GM04504 (cell line): ENCODE measurements at regions not wholly inside any gene's neighbourhood (a gene's known extent, or its start where the extent isn't known, plus 50 kb on each side); places are given as distances from the start of the nearest gene placed in this dataset.
"Not testable (repeated sequence)": the region's sequence is repeated elsewhere in the genome, so short reads cannot be mapped to it uniquely, and the experiment has no call there.

ENCODE experiments used
- DNase-seq: peaks from one replicate; pipeline ENCODE4 v3.0.0-alpha.2; 2012; ENCODE audit warnings: low read depth

DNA sequence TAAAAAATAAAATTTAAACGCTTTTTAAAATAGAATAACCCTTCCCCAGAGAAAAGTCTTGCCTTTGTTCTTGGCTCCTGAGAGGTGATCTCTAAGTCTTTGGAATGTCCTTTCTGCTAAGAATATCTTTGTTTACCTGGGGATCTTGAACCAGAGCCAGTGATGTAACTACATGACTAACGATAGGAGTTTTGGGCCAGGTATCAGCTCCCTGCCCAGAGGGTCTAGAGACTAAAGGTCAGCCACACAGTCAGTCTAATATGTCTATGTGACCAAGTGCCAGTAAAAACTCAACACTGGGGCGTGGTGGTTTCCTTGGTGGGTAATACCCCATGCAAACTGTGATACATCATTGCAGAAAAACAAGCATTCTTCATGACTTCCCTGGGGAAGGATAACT lies 1351.9 kb upstream of the C9orf72 start:
- no peak for DNase-seq

DNA sequence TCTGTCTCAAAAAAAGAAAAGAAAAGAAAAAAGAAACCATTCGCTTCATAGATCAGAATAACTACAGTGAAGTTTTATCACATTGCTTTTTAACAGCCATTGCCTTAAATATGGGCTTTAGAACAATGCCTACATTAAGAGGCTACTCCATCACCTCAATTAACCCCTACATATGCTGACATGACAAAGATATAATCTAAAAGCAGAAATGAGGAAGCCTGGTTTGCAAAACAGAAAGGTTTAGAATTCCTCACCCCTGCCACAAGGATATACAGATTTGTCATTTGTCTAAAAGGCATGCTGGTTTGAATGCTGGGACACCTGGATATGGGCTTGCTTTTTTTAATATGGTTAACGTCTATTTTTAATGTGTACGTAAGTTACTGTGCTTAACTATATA lies 1353.0 kb upstream of the C9orf72 start:
- DNase-seq = no peak

DNA sequence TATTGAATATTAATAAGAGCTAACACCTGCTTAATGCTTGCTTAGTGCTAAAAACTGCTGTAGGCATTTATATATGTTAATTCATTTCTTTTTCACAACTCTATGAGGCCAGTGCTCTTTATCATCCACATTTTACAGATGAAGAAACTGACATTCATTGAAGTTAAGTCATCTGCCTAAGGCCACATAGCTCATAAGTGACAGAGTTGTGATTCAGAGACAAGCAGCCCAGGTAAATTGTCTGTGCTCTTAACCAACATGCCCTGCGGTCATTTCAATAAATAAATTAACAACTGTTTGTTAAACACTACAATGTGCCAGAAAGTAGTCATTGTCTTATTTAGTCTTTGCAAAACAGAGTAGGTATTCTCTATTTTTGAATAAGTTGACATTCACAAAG lies 1354.4 kb upstream of the C9orf72 start:
- no peak for DNase-seq

DNA sequence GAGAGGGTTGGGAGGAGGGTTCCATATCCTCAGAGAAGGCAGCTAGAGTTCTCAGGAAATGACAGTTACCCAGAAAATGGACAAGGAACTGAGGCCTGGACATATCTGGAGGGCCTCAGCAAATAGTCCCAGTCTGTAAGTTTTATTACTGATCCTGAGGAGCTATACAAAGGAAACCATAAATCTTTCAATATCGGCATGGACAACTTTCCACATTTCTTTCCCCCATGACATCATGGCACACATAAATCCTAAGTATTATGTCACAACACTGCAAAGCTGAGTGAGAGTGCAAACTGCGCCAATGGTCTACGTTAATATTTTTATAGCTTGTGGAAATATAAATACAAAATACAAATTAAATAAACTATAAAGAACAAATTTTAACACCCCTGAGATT lies 1356.2 kb upstream of the C9orf72 start:
- no peak for DNase-seq

DNA sequence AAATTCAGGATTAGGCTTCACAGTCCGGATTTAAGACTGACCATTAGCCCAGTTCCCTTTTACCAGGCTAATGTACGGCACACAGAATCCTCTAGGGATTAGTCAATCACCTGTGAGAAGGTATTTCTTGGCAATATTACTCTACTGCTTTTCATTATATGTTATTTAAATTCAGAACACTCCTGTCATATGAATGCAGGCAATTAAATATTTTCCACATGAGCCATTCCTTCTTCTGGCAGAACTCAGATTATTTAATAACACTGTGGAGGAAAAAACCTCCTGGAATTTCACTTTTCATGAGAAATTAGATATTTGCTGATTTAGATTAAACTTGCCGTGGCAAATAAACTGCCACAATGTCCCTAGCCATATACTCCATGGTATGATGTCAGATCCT lies 1357.5 kb upstream of the C9orf72 start:
- no peak for DNase-seq

DNA sequence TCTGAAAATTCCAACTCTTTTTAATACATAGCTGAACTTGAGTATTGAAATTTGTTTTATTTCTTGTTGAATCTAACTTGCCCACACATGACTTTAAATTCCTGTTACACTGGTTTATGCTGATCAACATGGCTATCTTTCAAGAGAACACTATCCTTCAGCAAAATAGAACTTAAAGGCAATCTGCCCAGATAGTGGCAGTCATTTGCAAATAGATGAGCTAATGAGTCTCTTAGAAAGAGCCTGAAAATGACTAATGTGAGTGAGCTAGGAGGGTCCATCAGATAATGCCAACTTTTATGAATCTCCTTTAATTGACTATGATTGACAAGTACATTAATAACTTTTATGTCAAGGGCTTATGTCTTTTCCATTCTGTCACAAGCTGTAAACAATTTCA lies 1360.8 kb upstream of the C9orf72 start:
- DNase-seq = no peak

DNA sequence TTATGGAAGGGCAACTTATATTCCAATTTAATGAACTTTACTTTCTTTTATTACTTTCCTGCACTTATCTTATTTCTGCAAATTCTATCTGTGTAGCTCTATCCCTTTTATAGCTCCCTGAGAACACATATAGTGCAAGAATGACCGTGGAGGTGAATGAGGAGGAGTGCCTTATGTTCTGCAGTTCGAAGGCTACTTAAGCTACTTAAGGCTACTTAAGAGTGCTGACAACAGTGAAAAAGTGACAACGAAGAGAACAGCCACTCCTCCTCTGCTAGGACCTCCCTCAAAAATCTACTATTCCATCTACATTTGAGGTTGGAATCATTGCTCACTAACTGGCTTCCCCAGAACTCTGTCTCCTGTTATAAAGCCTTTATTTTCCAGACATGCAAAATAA lies 1365.7 kb upstream of the C9orf72 start:
- no peak for DNase-seq

DNA sequence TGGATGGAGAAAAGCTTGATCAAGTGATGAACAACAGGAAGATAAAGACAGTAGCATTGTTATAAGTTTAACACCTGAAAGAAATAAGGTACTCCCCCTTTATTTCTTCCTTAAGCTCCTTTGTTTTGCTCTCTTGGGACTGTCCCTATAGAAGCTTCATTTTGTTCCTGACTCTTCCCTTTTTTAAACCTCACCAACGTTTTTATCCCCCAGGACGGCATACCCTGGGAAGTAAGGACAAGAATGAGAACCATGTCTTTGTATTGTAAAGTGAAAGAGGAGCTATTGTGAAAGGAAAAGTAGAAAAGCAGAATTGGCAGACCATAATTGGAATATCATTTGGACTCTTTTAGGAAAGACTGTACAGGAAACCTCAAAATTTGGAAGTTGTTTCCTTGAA lies 1368.6 kb upstream of the C9orf72 start:
- DNase-seq = no peak

DNA sequence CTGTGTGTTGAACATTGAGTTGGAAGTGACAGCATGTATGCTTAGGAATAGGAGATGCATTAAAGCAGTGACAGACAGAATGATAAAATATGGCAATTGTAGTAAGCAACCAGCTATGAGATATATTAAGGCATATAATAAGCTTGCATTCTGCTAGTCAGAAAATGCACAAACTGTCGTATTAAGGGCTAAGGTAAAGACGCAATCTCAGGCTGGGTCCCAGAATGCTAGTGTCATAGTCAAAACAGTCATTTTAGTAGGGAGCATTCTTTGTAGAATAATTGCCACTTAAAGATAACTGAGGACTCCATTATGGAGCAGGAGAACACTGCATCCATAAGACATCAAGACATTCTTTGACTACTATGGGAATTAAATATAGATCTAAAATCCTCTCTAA lies 1369.7 kb upstream of the C9orf72 start:
- DNase-seq = no peak

DNA sequence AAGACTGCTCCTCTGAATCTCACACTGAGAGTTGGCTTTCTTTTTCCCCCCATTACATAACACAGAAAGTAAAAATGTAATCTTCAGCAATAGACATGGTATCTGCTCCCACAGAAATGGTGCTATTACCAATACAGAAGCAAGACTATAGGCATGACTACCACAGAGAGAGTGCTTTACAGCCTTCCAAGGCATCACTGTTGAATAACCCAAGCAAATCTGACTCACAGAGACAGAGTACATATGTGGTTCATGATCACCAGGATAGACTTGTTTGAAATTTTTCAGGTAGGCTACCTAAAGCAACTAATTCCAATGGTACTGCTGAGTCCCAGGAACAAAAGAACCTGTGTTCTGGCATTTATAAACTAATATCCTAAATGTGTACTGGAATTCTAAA lies 1373.4 kb upstream of the C9orf72 start:
- DNase-seq = no peak

DNA sequence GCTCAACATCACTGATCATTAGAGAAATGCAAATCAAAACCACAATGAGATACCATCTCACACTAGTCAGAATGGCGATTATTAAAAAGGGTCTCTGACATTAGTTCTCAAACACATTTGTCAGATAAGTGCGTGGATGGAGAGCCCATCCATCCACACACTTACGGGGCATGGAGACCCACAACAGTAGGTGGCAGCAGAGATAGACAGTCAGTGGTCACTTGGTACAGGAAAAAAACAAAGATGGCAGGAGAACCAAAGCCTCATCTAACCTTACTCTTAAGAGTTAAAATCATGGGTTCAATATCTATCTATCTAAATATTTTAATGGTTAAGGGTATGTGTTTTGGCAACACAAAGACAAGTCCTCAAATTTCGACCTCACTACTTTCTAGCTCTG lies 1378.7 kb upstream of the C9orf72 start:
- DNase-seq = no peak

DNA sequence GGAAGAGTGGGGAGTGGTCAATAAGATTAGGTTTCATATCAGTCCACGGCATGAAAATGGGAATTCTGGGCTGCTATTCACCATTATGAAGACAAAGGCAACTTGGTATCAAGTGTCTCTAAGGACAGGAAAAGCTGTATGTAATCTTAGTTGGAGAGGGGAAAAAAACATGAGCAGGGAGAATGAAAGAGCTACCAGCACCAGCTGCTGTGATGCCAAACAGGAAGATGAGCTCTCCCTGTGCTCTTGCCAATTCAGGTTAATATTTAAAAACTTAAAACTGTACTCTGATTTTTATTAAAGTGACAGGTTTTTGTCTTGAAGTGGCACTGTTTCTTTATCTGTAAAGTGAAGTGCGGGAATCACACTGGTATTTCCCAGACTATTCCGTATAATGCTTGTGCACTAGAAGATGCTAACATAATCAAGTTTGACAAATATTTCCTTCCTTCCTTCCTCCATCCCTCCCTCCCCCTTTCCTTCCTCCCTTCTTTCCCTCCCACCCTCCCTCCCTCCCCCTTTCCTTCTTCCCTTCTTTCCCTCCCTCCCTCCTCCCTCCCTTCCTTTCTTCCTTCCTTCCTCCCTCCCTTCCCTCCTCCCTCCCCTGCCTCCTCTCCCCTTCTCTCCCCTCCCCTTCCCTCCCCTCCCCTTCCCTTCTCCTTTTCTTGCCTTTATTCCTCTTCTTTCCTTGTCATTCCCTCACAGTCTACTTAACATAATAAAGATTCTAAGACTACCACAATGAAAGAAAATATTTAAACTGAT lies 1383.0 kb upstream of the C9orf72 start:
- DNase-seq = no peak

DNA sequence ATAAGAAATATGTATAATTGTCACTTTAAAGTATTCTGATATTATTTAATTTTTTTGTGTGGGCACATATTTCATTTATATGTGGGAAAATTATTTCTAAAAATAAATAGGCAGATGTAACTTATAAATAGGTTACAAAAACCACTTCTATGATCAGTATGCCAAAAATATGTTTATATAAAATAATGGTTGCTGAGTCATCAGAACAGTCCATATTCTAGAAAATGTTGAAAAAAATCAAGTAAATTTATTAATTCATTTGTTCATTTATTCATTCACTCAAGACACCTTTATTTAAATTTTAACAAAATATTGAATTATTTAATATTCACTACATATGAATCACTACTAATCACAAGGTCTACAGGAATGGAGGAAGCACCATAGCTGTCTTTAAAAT lies 1387.3 kb upstream of the C9orf72 start:
- no peak for DNase-seq

DNA sequence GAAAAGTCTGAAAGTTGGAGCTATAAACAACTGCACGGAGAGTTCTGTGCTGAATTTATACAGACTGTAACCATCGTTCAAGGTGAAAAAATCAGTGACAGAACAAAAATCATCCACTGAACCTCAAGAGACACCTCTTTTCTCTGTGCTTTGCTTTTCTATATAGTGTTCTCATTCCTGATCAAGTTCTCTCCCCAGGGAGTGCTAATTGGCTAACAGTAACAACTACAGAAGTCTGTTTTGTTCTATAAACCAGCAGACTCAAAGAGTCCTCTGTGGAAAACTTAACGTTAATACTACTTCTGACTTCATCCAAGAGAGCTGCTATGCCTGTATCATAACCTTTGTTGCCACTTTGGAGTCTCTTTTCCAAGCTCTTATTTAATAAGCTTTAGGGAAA lies 1388.3 kb upstream of the C9orf72 start:
- no peak for DNase-seq

DNA sequence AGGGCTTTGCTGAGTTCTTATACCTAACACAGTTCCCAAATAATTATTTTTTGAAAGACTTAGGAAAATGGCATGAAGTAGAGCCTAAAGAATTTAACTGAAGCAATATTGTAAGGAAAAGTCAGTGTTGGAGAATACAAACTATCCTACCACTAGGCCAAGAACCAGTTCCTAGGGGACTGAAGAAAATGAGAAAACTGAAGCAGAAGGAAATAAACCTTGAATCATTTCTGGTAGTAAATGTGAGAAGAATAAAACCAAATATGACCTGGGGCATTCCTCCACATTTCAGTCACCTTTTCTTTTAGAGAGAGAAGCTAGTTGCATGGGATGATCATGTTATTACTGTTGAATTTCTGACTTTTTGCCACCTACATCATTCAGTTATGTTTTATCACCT lies 1393.9 kb upstream of the C9orf72 start:
- no peak for DNase-seq

DNA sequence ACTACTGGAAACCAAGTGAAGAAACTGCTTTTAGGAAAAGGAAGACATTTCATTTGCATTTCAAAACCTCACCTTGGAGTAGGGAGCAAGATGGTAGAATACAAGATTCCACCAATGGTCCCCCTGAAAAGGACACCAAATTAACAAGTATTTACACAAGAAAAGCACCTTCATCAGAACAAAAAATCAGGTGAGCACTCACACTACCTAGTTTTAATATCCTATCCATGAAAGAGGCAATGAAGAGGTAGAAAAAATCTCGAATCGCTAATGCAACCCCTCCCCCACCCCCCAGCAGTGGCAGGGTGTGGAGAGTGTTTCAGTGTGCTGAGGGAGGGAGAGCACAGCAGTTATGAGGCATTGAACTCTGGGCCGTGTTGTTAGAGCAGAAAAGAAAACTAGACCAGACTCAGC lies 1397.0 kb upstream of the C9orf72 start:
- no peak for DNase-seq

DNA sequence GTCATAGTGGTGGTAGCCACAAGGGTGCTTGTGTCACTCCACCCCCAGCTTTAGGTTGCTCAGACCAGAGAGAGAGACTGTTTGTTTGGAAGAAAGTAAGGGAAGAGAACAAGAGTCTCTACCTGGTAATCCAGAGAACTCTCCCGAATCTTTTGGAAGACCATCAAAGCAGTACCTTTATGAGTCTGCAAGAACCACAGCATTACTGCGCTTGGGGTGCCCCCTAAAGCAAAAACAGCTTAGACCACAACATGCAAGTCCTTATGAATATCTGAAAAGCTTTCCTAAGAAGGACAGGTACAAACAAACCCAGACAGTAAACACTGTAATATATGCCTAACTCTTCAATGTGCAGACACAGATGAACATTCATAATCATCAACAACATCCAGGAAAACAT lies 1398.6 kb upstream of the C9orf72 start:
- DNase-seq = no peak

DNA sequence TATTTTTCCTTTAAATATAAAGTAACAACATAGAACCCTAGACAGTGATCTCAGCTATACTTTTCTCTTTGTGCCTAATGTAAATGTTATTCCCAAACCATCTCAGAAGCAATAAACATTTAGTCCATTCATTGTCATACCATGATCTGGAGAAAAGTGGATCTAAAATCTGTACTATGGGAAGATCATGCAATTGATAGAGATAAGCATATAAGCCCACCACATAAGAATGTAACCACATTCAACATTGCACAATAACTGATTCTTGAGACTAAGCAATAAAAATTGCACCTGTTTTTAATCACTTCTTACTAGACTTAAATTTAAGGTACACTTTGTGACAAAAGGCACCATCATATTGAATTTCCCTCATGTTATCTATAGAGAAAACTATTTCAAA lies 1403.0 kb upstream of the C9orf72 start:
- DNase-seq = no peak

DNA sequence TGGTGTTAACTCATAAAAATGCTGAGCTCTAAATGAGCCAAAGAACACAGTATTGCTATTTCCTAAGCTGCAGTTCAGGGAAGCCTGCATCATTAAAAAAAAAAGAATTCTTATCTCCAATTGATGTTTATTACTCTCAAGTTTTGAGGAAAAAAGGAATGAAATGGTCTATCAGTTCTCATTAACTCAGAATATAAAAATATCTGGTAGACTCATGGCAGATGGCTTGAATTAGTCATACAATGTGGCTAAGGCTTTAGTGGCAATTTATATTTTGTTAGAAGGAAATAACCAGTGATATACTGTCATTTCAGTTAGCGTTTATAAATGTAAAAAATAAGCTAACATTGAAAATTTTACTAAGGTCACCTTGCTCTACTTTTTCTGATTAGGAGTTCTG lies 1403.4 kb upstream of the C9orf72 start:
- DNase-seq = no peak

DNA sequence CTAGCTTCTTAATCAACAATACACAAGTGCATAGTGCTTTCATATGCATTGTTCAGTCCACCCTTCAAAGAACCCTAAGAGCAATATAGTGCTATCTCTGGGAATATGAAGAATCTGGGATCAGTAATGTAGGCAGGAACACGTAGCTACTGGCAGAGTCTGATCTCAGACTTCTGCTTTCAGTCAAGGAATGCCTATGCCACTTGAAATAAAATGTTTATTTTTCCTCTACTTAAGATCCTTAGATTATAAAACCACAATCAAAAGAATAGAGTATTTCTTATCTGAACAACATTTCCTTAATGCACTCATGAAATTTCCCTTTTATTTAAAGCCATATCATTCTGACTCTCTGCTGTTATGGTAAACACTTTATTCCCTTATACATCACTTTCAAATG lies 1407.8 kb upstream of the C9orf72 start:
- DNase-seq = no peak

DNA sequence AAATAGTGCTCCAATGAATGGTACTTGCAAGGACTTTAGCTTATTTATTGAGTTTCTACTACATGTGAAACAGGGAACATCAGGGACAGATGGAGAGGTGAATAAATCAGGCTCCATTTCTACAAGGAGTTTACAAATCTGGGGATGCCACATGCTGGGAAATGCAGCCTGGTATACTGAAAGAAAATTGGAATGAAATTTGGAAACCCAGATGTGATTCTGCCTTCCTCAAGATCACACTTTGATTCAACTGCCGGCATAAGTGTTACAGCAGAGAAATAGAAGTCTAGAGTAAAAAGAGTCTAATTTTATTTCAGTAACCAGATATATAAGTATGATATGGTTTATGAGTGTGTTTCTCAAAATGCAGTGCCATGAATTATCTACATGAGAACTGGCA lies 1408.4 kb upstream of the C9orf72 start:
- DNase-seq = no peak

DNA sequence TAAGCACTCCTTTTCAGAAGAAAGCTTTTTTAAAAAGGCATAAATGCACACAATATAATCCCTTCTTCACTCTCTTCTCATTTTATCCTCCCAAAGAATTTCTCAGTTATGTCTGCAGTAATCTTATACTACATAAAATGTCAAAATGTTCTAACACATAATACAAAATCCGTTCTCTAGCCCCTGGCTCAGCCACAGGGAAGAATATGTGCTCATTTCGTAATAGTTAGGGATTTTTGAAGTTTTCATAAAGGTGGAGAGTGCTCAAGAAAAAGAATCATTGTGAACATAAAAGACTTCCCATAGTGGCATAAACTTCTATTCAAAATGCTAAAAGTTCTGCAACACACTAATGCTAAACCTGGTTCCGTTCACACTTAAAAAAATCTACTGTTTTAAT lies 1410.7 kb upstream of the C9orf72 start:
- DNase-seq = no peak

DNA sequence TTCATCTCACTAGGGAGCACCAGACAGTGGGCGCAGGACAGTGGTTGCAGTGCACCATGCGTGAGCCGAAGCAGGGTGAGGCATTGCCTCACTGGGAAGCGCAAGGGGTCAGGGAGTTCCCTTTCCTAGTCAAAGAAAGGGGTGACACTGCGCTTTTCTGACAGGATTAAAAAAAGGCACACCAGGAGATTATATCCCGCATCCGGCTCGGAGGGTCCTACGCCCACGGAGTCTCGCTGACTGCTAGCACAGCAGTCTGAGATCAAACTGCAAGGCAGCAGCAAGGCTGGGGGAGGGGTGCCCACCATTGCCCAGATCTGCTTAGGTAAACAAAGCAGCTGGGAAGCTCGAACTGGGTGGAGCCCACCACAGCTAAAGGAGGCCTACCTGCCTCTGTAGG lies 1416.7 kb upstream of the C9orf72 start:
- DNase-seq = not testable (repeated sequence)

DNA sequence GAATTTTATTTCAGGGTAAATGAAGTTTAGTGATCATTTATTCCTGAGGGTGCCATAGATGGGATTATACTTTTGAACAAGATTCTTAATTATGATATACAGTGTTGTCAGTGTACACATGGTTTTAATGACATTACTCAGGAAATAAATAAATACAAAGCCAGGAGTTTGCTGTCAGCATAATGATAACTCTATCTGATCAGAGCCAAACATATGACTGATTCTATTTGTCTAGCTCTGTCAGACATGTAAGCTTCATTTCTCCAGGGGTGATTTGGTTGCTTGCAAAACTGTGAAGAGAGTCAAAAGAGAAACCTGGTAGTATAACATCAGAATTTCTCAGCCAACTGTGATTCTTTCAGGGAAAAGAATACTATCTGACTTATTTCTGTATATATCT lies 1425.8 kb upstream of the C9orf72 start:
- DNase-seq = no peak

DNA sequence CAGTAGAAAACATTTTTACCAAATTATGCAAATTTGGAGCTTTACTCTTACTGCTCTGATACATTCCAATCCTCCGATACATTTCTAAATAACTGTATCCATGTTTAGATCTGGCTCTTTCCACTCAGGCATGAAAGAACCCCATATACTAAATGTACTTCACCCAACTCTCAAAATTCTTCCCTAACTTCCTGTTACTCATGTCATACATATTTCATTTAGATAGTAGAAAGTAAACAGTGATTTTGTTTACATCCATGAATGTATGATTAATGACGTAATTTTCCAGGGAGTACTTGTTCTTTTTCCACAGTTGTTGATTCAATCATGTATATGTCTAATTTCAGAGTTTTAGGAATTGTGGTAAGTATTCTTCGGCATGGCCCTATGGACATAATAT lies 1426.5 kb upstream of the C9orf72 start:
- DNase-seq = no peak
